SK-N-SH treated with all-trans-retinoic acid at 6 μM for 48 hours (cell line): ENCODE measurements at regions not wholly inside any gene's neighbourhood (a gene's known extent, or its start where the extent isn't known, plus 50 kb on each side); places are given as distances from the start of the nearest gene placed in this dataset.

ENCODE experiments used
- ATAC-seq: fragments of 200-7000 bp; cut with Tn5 transposase; 3 replicates; pipeline ENCODE4 v1.9.1; 2020; ENCODE audit warnings: mild to moderate bottlenecking, moderate library complexity
- ARNTL ChIP-seq: fragments of 450-650 bp; formaldehyde crosslinking; IDR thresholded peaks from 2 replicates; pipeline ENCODE4 v1.5.0; 2020; ENCODE audit warnings: low read depth, mild to moderate bottlenecking, moderate library complexity, borderline replicate concordance
- BACH2 ChIP-seq: fragments of 250-450 bp; sonication (Bioruptor Pico); IDR thresholded peaks from 2 replicates; pipeline ENCODE4 v1.9.0; 2021; ENCODE audit warnings: mild to moderate bottlenecking, borderline replicate concordance
- CSDC2 ChIP-seq: fragments of 250-450 bp; sonication (Bioruptor Pico); IDR thresholded peaks from 2 replicates; pipeline ENCODE4 v1.5.0; 2020; ENCODE audit warnings: mild to moderate bottlenecking, moderate library complexity
- ESRRG ChIP-seq: fragments of 250-450 bp; sonication (Bioruptor Pico); IDR thresholded peaks from 2 replicates; pipeline ENCODE4 v1.6.1; 2021; ENCODE audit warnings: mild to moderate bottlenecking
- ISL1 ChIP-seq: fragments of 250-450 bp; sonication (Bioruptor Pico); IDR thresholded peaks from 2 replicates; pipeline ENCODE4 v2.1.2; 2022; ENCODE audit warnings: mild to moderate bottlenecking, moderate library complexity
- OSR1 ChIP-seq: fragments of 250-450 bp; sonication (Bioruptor Pico); IDR thresholded peaks from 2 replicates; pipeline ENCODE4 v1.8.0; 2022; ENCODE audit warnings: moderate library complexity, mild to moderate bottlenecking, inconsistent platforms
- POU6F1 ChIP-seq: fragments of 250-450 bp; sonication (Bioruptor Pico); IDR thresholded peaks from 2 replicates; pipeline ENCODE4 v1.8.0; 2021; ENCODE audit warnings: low read depth, mild to moderate bottlenecking, moderate library complexity, borderline replicate concordance
- PPARA ChIP-seq: fragments of 250-450 bp; sonication (Bioruptor Pico); IDR thresholded peaks from 2 replicates; pipeline ENCODE4 v1.5.0; 2020; ENCODE audit warnings: mild to moderate bottlenecking, borderline replicate concordance
- RARB ChIP-seq: fragments of 250-450 bp; sonication (Bioruptor Pico); IDR thresholded peaks from 2 replicates; pipeline ENCODE4 v1.8.0; 2021; ENCODE audit warnings: mild to moderate bottlenecking, moderate library complexity
- TCF4 ChIP-seq: fragments of 250-450 bp; sonication (Bioruptor Pico); IDR thresholded peaks from 2 replicates; pipeline ENCODE4 v1.8.0; 2021; ENCODE audit warnings: mild to moderate bottlenecking, moderate library complexity, borderline replicate concordance
- TOX ChIP-seq: fragments of 250-450 bp; sonication (Bioruptor Pico); IDR thresholded peaks from 2 replicates; pipeline ENCODE4 v1.8.0; 2021; ENCODE audit warnings: mild to moderate bottlenecking, moderate library complexity, borderline replicate concordance
- TSHZ2 ChIP-seq: fragments of 250-450 bp; sonication (Bioruptor Pico); IDR thresholded peaks from 2 replicates; pipeline ENCODE4 v1.5.0; 2020; ENCODE audit warnings: mild to moderate bottlenecking, moderate library complexity
- ZC3H10 ChIP-seq: fragments of 250-450 bp; sonication (Bioruptor Pico); IDR thresholded peaks from 2 replicates; pipeline ENCODE4 v1.5.1; 2021; ENCODE audit warnings: mild to moderate bottlenecking, moderate library complexity
- ZFP3 ChIP-seq: fragments of 250-450 bp; sonication (Bioruptor Pico); IDR thresholded peaks from 2 replicates; pipeline ENCODE4 v1.5.0; 2020; ENCODE audit warnings: mild to moderate bottlenecking, moderate library complexity
- ZFP30 ChIP-seq: fragments of 450-650 bp; formaldehyde crosslinking; IDR thresholded peaks from 2 replicates; pipeline ENCODE4 v1.5.0; 2022; ENCODE audit warnings: mild to moderate bottlenecking, moderate library complexity
- ZNF565 ChIP-seq: fragments of 450-650 bp; formaldehyde crosslinking; conservative IDR thresholded peaks from 2 replicates; pipeline ENCODE4 v1.5.0; 2020; ENCODE audit warnings: low read depth, mild to moderate bottlenecking, moderate library complexity
- ZNF8 ChIP-seq: fragments of 450-650 bp; formaldehyde crosslinking; IDR thresholded peaks from 2 replicates; pipeline ENCODE4 v1.5.0; 2020; ENCODE audit warnings: mild to moderate bottlenecking, moderate library complexity
- TF ChIP-seq, protein P1 (sequence below): fragments of 250-450 bp; sonication (Bioruptor Pico); IDR thresholded peaks from 2 replicates; pipeline ENCODE4 v1.5.1; 2021; ENCODE audit warnings: mild to moderate bottlenecking, moderate library complexity
- TF ChIP-seq, protein P2 (sequence below): fragments of 250-450 bp; sonication (Bioruptor Pico); IDR thresholded peaks from 2 replicates; pipeline ENCODE4 v1.8.0; 2020; ENCODE audit warnings: mild to moderate bottlenecking, moderate library complexity, borderline replicate concordance
- TF ChIP-seq, protein P3 (sequence below): fragments of 250-450 bp; sonication (Bioruptor Pico); IDR thresholded peaks from 2 replicates; pipeline ENCODE4 v1.5.1; 2020; ENCODE audit warnings: low read depth, mild to moderate bottlenecking, moderate library complexity

- no peak for TF ChIP-seq ZFP3
- TF ChIP-seq PPARA, result no peak
- TF ChIP-seq ARNTL (CRISPR knock-in tag), result no peak
- TF ChIP-seq ISL1, result no peak
- TF ChIP-seq TCF4 (CRISPR knock-in tag), result no peak
- no peak for TF ChIP-seq RARB (CRISPR knock-in tag)
- TF ChIP-seq TOX (CRISPR knock-in tag), result no peak
- TF ChIP-seq ZNF565 (CRISPR knock-in tag), result no peak
These were observed 615.3 kb downstream of the OTOL1 start for GRCh38 chr3:162111861-162112260.

GRCh38 chr3:162112719-162113118 lies 616.1 kb downstream of the OTOL1 start:
- TF ChIP-seq TSHZ2 (no peak), RARB (CRISPR knock-in tag) (no peak), ISL1 (no peak), BACH2 (CRISPR knock-in tag) (no peak), ESRRG (no peak), ZFP30 (CRISPR knock-in tag) (no peak), ARNTL (CRISPR knock-in tag) (no peak), POU6F1 (CRISPR knock-in tag) (no peak), PPARA (no peak), TCF4 (CRISPR knock-in tag) (no peak), ZNF565 (CRISPR knock-in tag) (no peak), CSDC2 (no peak), ZNF8 (CRISPR knock-in tag) (no peak)
- TF ChIP-seq, protein P1, sequence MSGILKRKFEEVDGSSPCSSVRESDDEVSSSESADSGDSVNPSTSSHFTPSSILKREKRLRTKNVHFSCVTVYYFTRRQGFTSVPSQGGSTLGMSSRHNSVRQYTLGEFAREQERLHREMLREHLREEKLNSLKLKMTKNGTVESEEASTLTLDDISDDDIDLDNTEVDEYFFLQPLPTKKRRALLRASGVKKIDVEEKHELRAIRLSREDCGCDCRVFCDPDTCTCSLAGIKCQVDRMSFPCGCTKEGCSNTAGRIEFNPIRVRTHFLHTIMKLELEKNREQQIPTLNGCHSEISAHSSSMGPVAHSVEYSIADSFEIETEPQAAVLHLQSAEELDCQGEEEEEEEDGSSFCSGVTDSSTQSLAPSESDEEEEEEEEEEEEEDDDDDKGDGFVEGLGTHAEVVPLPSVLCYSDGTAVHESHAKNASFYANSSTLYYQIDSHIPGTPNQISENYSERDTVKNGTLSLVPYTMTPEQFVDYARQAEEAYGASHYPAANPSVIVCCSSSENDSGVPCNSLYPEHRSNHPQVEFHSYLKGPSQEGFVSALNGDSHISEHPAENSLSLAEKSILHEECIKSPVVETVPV (CRISPR knock-in tag), result no peak
- TF ChIP-seq, protein P2, sequence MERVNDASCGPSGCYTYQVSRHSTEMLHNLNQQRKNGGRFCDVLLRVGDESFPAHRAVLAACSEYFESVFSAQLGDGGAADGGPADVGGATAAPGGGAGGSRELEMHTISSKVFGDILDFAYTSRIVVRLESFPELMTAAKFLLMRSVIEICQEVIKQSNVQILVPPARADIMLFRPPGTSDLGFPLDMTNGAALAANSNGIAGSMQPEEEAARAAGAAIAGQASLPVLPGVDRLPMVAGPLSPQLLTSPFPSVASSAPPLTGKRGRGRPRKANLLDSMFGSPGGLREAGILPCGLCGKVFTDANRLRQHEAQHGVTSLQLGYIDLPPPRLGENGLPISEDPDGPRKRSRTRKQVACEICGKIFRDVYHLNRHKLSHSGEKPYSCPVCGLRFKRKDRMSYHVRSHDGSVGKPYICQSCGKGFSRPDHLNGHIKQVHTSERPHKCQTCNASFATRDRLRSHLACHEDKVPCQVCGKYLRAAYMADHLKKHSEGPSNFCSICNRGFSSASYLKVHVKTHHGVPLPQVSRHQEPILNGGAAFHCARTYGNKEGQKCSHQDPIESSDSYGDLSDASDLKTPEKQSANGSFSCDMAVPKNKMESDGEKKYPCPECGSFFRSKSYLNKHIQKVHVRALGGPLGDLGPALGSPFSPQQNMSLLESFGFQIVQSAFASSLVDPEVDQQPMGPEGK (CRISPR knock-in tag), result no peak
- TF ChIP-seq, all 23 proteins: peak for 0
- no peak for ATAC-seq

More at GRCh38 chr3:162111861-162112260, 615.3 kb downstream of the OTOL1 start:
- ATAC-seq, result no peak

GRCh38 chr3:162117961-162118360 lies 621.4 kb downstream of the OTOL1 start:
- ATAC-seq, result no peak
- TF ChIP-seq ZFP30 (CRISPR knock-in tag) (no peak), RARB (CRISPR knock-in tag) (no peak), ZC3H10 (CRISPR knock-in tag) (no peak), BACH2 (CRISPR knock-in tag) (no peak), TSHZ2 (no peak), ZFP3 (no peak), OSR1 (CRISPR knock-in tag) (no peak), ISL1 (no peak), TOX (CRISPR knock-in tag) (no peak), ESRRG (no peak), TCF4 (CRISPR knock-in tag) (no peak), CSDC2 (no peak), PPARA (no peak)
- TF ChIP-seq, protein P3, sequence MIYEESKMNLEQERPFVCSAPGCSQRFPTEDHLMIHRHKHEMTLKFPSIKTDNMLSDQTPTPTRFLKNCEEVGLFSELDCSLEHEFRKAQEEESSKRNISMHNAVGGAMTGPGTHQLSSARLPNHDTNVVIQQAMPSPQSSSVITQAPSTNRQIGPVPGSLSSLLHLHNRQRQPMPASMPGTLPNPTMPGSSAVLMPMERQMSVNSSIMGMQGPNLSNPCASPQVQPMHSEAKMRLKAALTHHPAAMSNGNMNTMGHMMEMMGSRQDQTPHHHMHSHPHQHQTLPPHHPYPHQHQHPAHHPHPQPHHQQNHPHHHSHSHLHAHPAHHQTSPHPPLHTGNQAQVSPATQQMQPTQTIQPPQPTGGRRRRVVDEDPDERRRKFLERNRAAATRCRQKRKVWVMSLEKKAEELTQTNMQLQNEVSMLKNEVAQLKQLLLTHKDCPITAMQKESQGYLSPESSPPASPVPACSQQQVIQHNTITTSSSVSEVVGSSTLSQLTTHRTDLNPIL (CRISPR knock-in tag), result no peak
- TF ChIP-seq, protein P2 (CRISPR knock-in tag), result no peak
